ENCODE measurements at regions not wholly inside any gene's neighbourhood (a gene's known extent, or its start where the extent isn't known, plus 50 kb on each side); places are given as distances from the start of the nearest gene placed in this dataset.

- no peak for DNase-seq
- no peak overlapping the region for H3K4me3 ChIP-seq (replicated peaks in 1 of 3)
- intact Hi-C loops (cut with DNase I) = no loop called here
- WGBS, 2 donors = 63 to 80% methylated on average over 5 of the region's 5 CpGs
- no peaks in the 10 kb centered on the region for H3K4me1 ChIP-seq
- no peaks in the 10 kb centered on the region for H3K9me3 ChIP-seq
- no peaks in the 10 kb centered on the region for H3K27me3 ChIP-seq
- TF ChIP-seq CTCF (IDR thresholded peaks at IDR 0.05) (no peak), POLR2A (IDR thresholded peaks at IDR 0.05) (no peak)
- no peaks in the 10 kb centered on the region for H3K36me3 ChIP-seq
- no peak overlapping the region for H3K27ac ChIP-seq
Measured at GRCh38 chr2:19292007-19292406, 66.4 kb downstream of the OSR1 start.

GRCh38 chr2:19288291-19288690 lies 70.1 kb downstream of the OSR1 start:
- WGBS, 2 donors = 61 to 85% methylated on average over 2 of the region's 2 CpGs
- no peak overlapping the region for H3K27ac ChIP-seq
- TF ChIP-seq CTCF (IDR thresholded peaks at IDR 0.05) (no peak), POLR2A (IDR thresholded peaks at IDR 0.05) (no peak)
- intact Hi-C loops (cut with DNase I) = no loop called here
- H3K4me3 ChIP-seq (replicated peaks in 1 of 3) = no peak overlapping the region
- DNase-seq = no peak
- no peaks in the 10 kb centered on the region for H3K36me3 ChIP-seq
- no peaks in the 10 kb centered on the region for H3K9me3 ChIP-seq
- H3K4me1 ChIP-seq = no peaks in the 10 kb centered on the region
- no peaks in the 10 kb centered on the region for H3K27me3 ChIP-seq

- TF ChIP-seq CTCF (IDR thresholded peaks at IDR 0.05) (no peak), POLR2A (IDR thresholded peaks at IDR 0.05) (no peak)
- Histone ChIP-seq H3K9me3 (no peaks in the 10 kb centered on the region), H3K36me3 (no peaks in the 10 kb centered on the region), H3K4me3 (replicated peaks in 1 of 3) (no peak overlapping the region), H3K4me1 (no peaks in the 10 kb centered on the region), H3K27me3 (no peaks in the 10 kb centered on the region), H3K27ac (no peak overlapping the region)
- DNase-seq = no peak
- intact Hi-C loops (cut with DNase I) = no loop called here
- 73 to 79% methylated on average over 1 of the region's 1 CpG for WGBS, 2 donors
Measured at GRCh38 chr2:19287324-19287723, 71.1 kb downstream of the OSR1 start.

GRCh38 chr2:19282305-19282704 lies 76.1 kb downstream of the OSR1 start:
- no peak overlapping the region for H3K4me3 ChIP-seq (replicated peaks in 1 of 3)
- no peak overlapping the region for H3K27ac ChIP-seq
- H3K36me3 ChIP-seq = no peaks in the 10 kb centered on the region
- no peak for DNase-seq
- TF ChIP-seq POLR2A (IDR thresholded peaks at IDR 0.05) = no peak
- no peak for TF ChIP-seq CTCF (IDR thresholded peaks at IDR 0.05)
- intact Hi-C loops (cut with DNase I) = no loop called here
- no peaks in the 10 kb centered on the region for H3K9me3 ChIP-seq
- H3K27me3 ChIP-seq = no peaks in the 10 kb centered on the region
- no peaks in the 10 kb centered on the region for H3K4me1 ChIP-seq
- WGBS, 2 donors = 85 to 89% methylated on average over 4 of the region's 4 CpGs

GRCh38 chr2:19274439-19274838 lies 84.0 kb downstream of the OSR1 start:
- Histone ChIP-seq H3K4me1 (no peaks in the 10 kb centered on the region), H3K9me3 (no peaks in the 10 kb centered on the region), H3K4me3 (replicated peaks in 1 of 3) (no peak overlapping the region), H3K27ac (no peak overlapping the region), H3K27me3 (no peaks in the 10 kb centered on the region), H3K36me3 (no peaks in the 10 kb centered on the region)
- no peak for DNase-seq
- intact Hi-C loops (cut with DNase I) = no loop called here
- TF ChIP-seq CTCF (IDR thresholded peaks at IDR 0.05) = no peak

Measured in thyroid gland (tissue), 4 donors.